IPS DF 4.7 (cell line): ENCODE measurements at regions not wholly inside any gene's neighbourhood (a gene's known extent, or its start where the extent isn't known, plus 50 kb on each side); places are given as distances from the start of the nearest gene placed in this dataset.

ENCODE experiments used
- DNase-seq: peaks from one replicate; pipeline ENCODE4 v3.0.0-alpha.2; 2013; ENCODE audit warnings: low spot score; ENCODE audit errors: extremely low read depth

GRCh38 chr5:114018186-114018585 is 343.7 kb upstream of the KCNN2 start:
- no peak for DNase-seq

GRCh38 chr5:114038756-114039155 is 323.1 kb upstream of the KCNN2 start:
- no peak for DNase-seq

- DNase-seq = no peak
These were observed 311.8 kb upstream of the KCNN2 start for GRCh38 chr5:114050087-114050486.

GRCh38 chr5:114053372-114053771 is 308.5 kb upstream of the KCNN2 start:
- DNase-seq = no peak

GRCh38 chr5:114054594-114054993 is 307.3 kb upstream of the KCNN2 start:
- no peak for DNase-seq

GRCh38 chr5:114055318-114056184 is 306.3 kb upstream of the KCNN2 start:
- DNase-seq = peak; percentile 28

- no peak for DNase-seq
These were observed 305.7 kb upstream of the KCNN2 start for GRCh38 chr5:114056185-114056538.

- DNase-seq = no peak
These were observed 301.0 kb upstream of the KCNN2 start for GRCh38 chr5:114060866-114061265.

GRCh38 chr5:114062932-114063867 is 298.7 kb upstream of the KCNN2 start:
- no peak for DNase-seq

GRCh38 chr5:114065912-114066311 is 296.0 kb upstream of the KCNN2 start:
- no peak for DNase-seq

- DNase-seq = no peak
These were observed 291.7 kb upstream of the KCNN2 start for GRCh38 chr5:114070093-114070722.

- no peak for DNase-seq
These were observed 272.6 kb upstream of the KCNN2 start for GRCh38 chr5:114089259-114089658.

- DNase-seq = peak; percentile 2
These were observed 264.3 kb upstream of the KCNN2 start for GRCh38 chr5:114097570-114097969.

GRCh38 chr5:114099161-114099560 is 262.7 kb upstream of the KCNN2 start:
- no peak for DNase-seq

- DNase-seq = peak; percentile 3
These were observed 260.7 kb upstream of the KCNN2 start for GRCh38 chr5:114101153-114101552.

- DNase-seq = no peak
These were observed 248.3 kb upstream of the KCNN2 start for GRCh38 chr5:114113604-114114003.

GRCh38 chr5:114116981-114117380 is 244.9 kb upstream of the KCNN2 start:
- DNase-seq = no peak

- no peak for DNase-seq
These were observed 243.4 kb upstream of the KCNN2 start for GRCh38 chr5:114118511-114118910.

- DNase-seq = no peak
These were observed 241.7 kb upstream of the KCNN2 start for GRCh38 chr5:114120166-114120565.

GRCh38 chr5:114122852-114123251 is 239.0 kb upstream of the KCNN2 start:
- no peak for DNase-seq

GRCh38 chr5:114123654-114124053 is 238.2 kb upstream of the KCNN2 start:
- DNase-seq = no peak

GRCh38 chr5:114146398-114146797 is 215.5 kb upstream of the KCNN2 start:
- no peak for DNase-seq
